Astrocyte (in vitro differentiated cells and primary cell): ENCODE measurements at regions not wholly inside any gene's neighbourhood (a gene's known extent, or its start where the extent isn't known, plus 50 kb on each side); places are given as distances from the start of the nearest gene placed in this dataset.

Experiments
- DNase-seq: peaks from one replicate; pipeline ENCODE4 v3.0.0-alpha.2; 2010; ENCODE audit warnings: low read depth
- FAIRE-seq: peaks from 2 replicates; lab custom pipeline; 2011; peaks lifted over from hg19 to GRCh38; lab: Jason Lieb, UNC
- H2AFZ ChIP-seq: 2 replicates; pipeline ENCODE4 v1.6.0; 2012; ENCODE audit warnings: low read depth, low read length, inconsistent platforms
- H3K27ac ChIP-seq: 2 replicates; pipeline ENCODE4 v1.5.1; 2011; ENCODE audit warnings: low read depth, low read length, inconsistent platforms
- H3K27me3 ChIP-seq: 2 replicates; pipeline ENCODE4 v1.6.0; 2011; ENCODE audit warnings: low read length, inconsistent platforms; ENCODE audit not compliant: insufficient read depth
- H3K36me3 ChIP-seq: 2 replicates; pipeline ENCODE4 v1.5.1; 2011; ENCODE audit warnings: low read length, inconsistent platforms; ENCODE audit not compliant: insufficient read depth
- H3K4me1 ChIP-seq: 2 replicates; pipeline ENCODE4 v1.5.1; 2011; ENCODE audit warnings: low read length, inconsistent platforms; ENCODE audit not compliant: insufficient read depth
- H3K4me2 ChIP-seq: 2 replicates; pipeline ENCODE4 v1.6.0; 2012; ENCODE audit warnings: low read length, inconsistent platforms
- H3K4me3 ChIP-seq: 2 replicates; pipeline ENCODE4 v1.5.1; 2011; ENCODE audit warnings: low read depth, mild to moderate bottlenecking, low read length, inconsistent platforms; ENCODE audit not compliant: insufficient read depth
- H3K79me2 ChIP-seq: 2 replicates; pipeline ENCODE4 v1.6.0; 2012; ENCODE audit warnings: mild to moderate bottlenecking, low read length, inconsistent platforms; ENCODE audit not compliant: insufficient read depth
- H3K9ac ChIP-seq: 2 replicates; pipeline ENCODE4 v1.6.0; 2012; ENCODE audit warnings: mild to moderate bottlenecking, low read length, inconsistent platforms
- H3K9me3 ChIP-seq: 2 replicates; pipeline ENCODE4 v1.5.1; 2012; ENCODE audit warnings: low read depth, mild to moderate bottlenecking, low read length, inconsistent platforms; ENCODE audit not compliant: insufficient read depth
- H4K20me1 ChIP-seq: 2 replicates; pipeline ENCODE4 v1.6.0; 2012; ENCODE audit warnings: low read length, inconsistent platforms; ENCODE audit not compliant: insufficient read depth
- H3K27ac Mint-ChIP-seq: one replicate; pipeline ENCODE4 v1.8.0; 2021; ENCODE audit warnings: mild to moderate bottlenecking, mixed read lengths; ENCODE audit not compliant: unreplicated experiment
- H3K27me3 Mint-ChIP-seq: one replicate; pipeline ENCODE4 v1.8.0; 2021; ENCODE audit warnings: low read depth, mixed read lengths; ENCODE audit not compliant: unreplicated experiment
- H3K36me3 Mint-ChIP-seq: one replicate; pipeline ENCODE4 v1.8.0; 2021; ENCODE audit warnings: low read depth, mixed read lengths; ENCODE audit not compliant: unreplicated experiment
- H3K4me1 Mint-ChIP-seq: one replicate; pipeline ENCODE4 v1.8.0; 2021; ENCODE audit warnings: low read depth, mixed read lengths; ENCODE audit not compliant: unreplicated experiment
- H3K4me3 Mint-ChIP-seq: one replicate; pipeline ENCODE4 v1.8.0; 2021; ENCODE audit warnings: mild to moderate bottlenecking, moderate library complexity, mixed read lengths; ENCODE audit not compliant: unreplicated experiment
- H3K9me3 Mint-ChIP-seq: one replicate; pipeline ENCODE4 v1.8.0; 2021; ENCODE audit warnings: mild to moderate bottlenecking, mixed read lengths; ENCODE audit not compliant: unreplicated experiment
- CTCF ChIP-seq: IDR thresholded peaks from 2 replicates; pipeline ENCODE4 v1.5.1; 2011; ENCODE audit warnings: low read depth, mild to moderate bottlenecking, inconsistent platforms, low read length, moderate library complexity; ENCODE audit not compliant: insufficient read depth
- EZH2 ChIP-seq: IDR thresholded peaks from 2 replicates; pipeline ENCODE4 v1.6.1; 2012; ENCODE audit warnings: mild to moderate bottlenecking, low read length, inconsistent platforms; ENCODE audit not compliant: insufficient read depth

GRCh38 chr9:102855641-102856040, 139.5 kb upstream of the CYLC2 start:
- no peaks in the 10 kb centered on the region for H4K20me1 ChIP-seq
- no peak overlapping the region for H2AFZ ChIP-seq
- H3K27ac ChIP-seq = no peak overlapping the region
- H3K27me3 ChIP-seq = no peaks in the 10 kb centered on the region
- H3K9me3 ChIP-seq = no peaks in the 10 kb centered on the region
- Mint-ChIP-seq H3K9me3 (peaks cover 1% of the 10 kb centered on the region), H3K4me1 (no peaks in the 10 kb centered on the region), H3K36me3 (no peaks in the 10 kb centered on the region), H3K27ac (no peak overlapping the region), H3K4me3 (no peak overlapping the region), H3K27me3 (no peaks in the 10 kb centered on the region)
- H3K4me1 ChIP-seq = no peaks in the 10 kb centered on the region
- FAIRE-seq (no peak), DNase-seq (no peak)
- no peak overlapping the region for H3K9ac ChIP-seq
- no peak overlapping the region for H3K4me3 ChIP-seq
- no peaks in the 10 kb centered on the region for H3K36me3 ChIP-seq
- TF ChIP-seq EZH2 = no peak
- H3K4me2 ChIP-seq = no peak overlapping the region
- no peaks in the 10 kb centered on the region for H3K79me2 ChIP-seq

DNA sequence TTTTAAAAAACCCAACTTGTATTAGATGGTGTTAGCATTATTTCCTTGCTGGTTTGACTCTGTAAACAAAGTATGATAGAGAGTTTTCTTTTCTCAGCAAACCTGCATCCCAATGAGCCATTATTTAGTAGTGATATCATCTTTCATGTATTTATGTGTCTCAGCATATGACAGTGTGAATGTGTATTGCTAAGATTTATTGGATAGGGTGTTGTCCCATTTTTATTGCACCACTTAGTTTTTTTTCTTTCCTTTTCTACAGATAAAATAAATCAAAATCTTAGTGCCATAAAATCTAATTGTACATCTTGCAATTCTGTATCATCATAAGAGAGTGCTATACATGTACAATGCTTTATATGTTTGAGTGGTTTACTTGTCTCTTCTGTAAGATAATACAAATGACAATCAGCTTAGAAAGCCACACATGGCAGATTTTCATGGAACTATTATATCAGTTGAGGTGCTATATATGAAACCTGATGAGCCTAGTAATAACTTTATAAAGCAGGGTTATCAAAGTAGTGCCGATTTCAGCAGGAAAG, 149.2 kb upstream of the CYLC2 start:
- H3K4me2 ChIP-seq = no peak overlapping the region
- H3K27me3 Mint-ChIP-seq = no peaks in the 10 kb centered on the region
- no peak overlapping the region for H3K4me3 Mint-ChIP-seq
- H3K36me3 Mint-ChIP-seq = no peaks in the 10 kb centered on the region
- no peak for DNase-seq
- H3K9ac ChIP-seq = no peak overlapping the region
- no peaks in the 10 kb centered on the region for H3K27me3 ChIP-seq
- H2AFZ ChIP-seq = no peak overlapping the region
- no peaks in the 10 kb centered on the region for H3K4me1 ChIP-seq
- no peaks in the 10 kb centered on the region for H4K20me1 ChIP-seq
- no peak overlapping the region for H3K27ac ChIP-seq
- no peaks in the 10 kb centered on the region for H3K36me3 ChIP-seq
- no peaks in the 10 kb centered on the region for H3K9me3 ChIP-seq
- no peaks in the 10 kb centered on the region for H3K9me3 Mint-ChIP-seq
- H3K79me2 ChIP-seq = no peaks in the 10 kb centered on the region
- no peak for FAIRE-seq
- no peak overlapping the region for H3K4me3 ChIP-seq
- TF ChIP-seq EZH2 (no peak), CTCF (no peak)
- no peaks in the 10 kb centered on the region for H3K4me1 Mint-ChIP-seq
- H3K27ac Mint-ChIP-seq = no peak overlapping the region

- H3K79me2 ChIP-seq = no peaks in the 10 kb centered on the region
- H3K36me3 Mint-ChIP-seq = no peaks in the 10 kb centered on the region
- H3K9me3 Mint-ChIP-seq = no peaks in the 10 kb centered on the region
- H2AFZ ChIP-seq = no peak overlapping the region
- no peak for FAIRE-seq
- no peaks in the 10 kb centered on the region for H4K20me1 ChIP-seq
- no peak overlapping the region for H3K4me3 ChIP-seq
- H3K4me1 ChIP-seq = no peaks in the 10 kb centered on the region
- no peak overlapping the region for H3K9ac ChIP-seq
- no peak overlapping the region for H3K27ac ChIP-seq
- no peaks in the 10 kb centered on the region for H3K27me3 ChIP-seq
- H3K4me3 Mint-ChIP-seq = no peak overlapping the region
- no peak overlapping the region for H3K4me2 ChIP-seq
- DNase-seq = no peak
- TF ChIP-seq EZH2 = no peak
- no peak for TF ChIP-seq CTCF
- no peaks in the 10 kb centered on the region for H3K9me3 ChIP-seq
- no peaks in the 10 kb centered on the region for H3K27me3 Mint-ChIP-seq
- H3K27ac Mint-ChIP-seq = no peak overlapping the region
- H3K4me1 Mint-ChIP-seq = no peaks in the 10 kb centered on the region
- no peaks in the 10 kb centered on the region for H3K36me3 ChIP-seq
Measured at GRCh38 chr9:102844716-102845115, 150.4 kb upstream of the CYLC2 start.
